Type B pancreatic cell (in vitro differentiated cells): ENCODE measurements at regions not wholly inside any gene's neighbourhood (a gene's known extent, or its start where the extent isn't known, plus 50 kb on each side); places are given as distances from the start of the nearest gene placed in this dataset.

Source experiments
- DNase-seq: peaks from one replicate; pipeline ENCODE4 v3.0.0; 2021; ENCODE audit warnings: mixed read lengths; ENCODE audit not compliant: unreplicated experiment; ENCODE audit errors: extremely low spot score
- H3K27ac Mint-ChIP-seq: 2 replicates; pipeline ENCODE4 v1.8.0; 2021; ENCODE audit warnings: mild to moderate bottlenecking, mixed read lengths
- H3K27me3 Mint-ChIP-seq: 2 replicates; pipeline ENCODE4 v1.8.0; 2021; ENCODE audit warnings: mixed read lengths
- H3K36me3 Mint-ChIP-seq: 2 replicates; pipeline ENCODE4 v1.8.0; 2021; ENCODE audit warnings: mixed read lengths
- H3K4me1 Mint-ChIP-seq: one replicate; pipeline ENCODE4 v1.8.0; 2021; ENCODE audit warnings: mixed read lengths; ENCODE audit not compliant: unreplicated experiment
- H3K4me3 Mint-ChIP-seq: 2 replicates; pipeline ENCODE4 v1.8.0; 2021; ENCODE audit warnings: mild to moderate bottlenecking, mixed read lengths
- H3K9me3 Mint-ChIP-seq: 2 replicates; pipeline ENCODE4 v1.8.0; 2021; ENCODE audit warnings: mixed read lengths
- TF ChIP-seq, protein P1 (sequence below): fragments of 200-600 bp; sonication (generic); conservative IDR thresholded peaks from 2 replicates; pipeline ENCODE4 v1.5.0; 2021; ENCODE audit warnings: antibody characterized with exemption, mild to moderate bottlenecking

DNA sequence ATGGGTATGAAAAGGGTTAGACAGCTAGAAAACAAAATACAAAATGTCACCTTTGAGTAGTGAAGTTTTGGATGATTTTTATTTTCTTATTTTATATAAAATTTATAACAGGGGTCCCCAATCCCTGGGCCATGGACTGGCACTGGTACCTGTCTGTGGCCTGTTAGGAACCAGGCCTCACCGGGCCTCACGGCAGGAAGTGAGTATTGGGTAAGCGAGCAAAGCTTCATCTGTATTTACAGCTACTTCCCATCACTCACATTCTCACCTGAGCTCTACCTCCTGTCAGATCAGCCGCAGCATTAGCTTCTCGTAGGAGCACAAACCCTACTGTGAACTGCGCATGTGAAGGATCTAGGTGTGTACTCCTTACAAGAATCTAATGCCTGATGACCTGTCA is 202.8 kb upstream of the TWIST2 start:
- Mint-ChIP-seq H3K36me3 (no peaks in the 10 kb centered on the region), H3K27me3 (no peaks in the 10 kb centered on the region), H3K27ac (no peak overlapping the region), H3K4me3 (no peak overlapping the region), H3K4me1 (peaks cover 5% of the 10 kb centered on the region), H3K9me3 (no peaks in the 10 kb centered on the region)
- no peak for DNase-seq
- TF ChIP-seq, protein P1, sequence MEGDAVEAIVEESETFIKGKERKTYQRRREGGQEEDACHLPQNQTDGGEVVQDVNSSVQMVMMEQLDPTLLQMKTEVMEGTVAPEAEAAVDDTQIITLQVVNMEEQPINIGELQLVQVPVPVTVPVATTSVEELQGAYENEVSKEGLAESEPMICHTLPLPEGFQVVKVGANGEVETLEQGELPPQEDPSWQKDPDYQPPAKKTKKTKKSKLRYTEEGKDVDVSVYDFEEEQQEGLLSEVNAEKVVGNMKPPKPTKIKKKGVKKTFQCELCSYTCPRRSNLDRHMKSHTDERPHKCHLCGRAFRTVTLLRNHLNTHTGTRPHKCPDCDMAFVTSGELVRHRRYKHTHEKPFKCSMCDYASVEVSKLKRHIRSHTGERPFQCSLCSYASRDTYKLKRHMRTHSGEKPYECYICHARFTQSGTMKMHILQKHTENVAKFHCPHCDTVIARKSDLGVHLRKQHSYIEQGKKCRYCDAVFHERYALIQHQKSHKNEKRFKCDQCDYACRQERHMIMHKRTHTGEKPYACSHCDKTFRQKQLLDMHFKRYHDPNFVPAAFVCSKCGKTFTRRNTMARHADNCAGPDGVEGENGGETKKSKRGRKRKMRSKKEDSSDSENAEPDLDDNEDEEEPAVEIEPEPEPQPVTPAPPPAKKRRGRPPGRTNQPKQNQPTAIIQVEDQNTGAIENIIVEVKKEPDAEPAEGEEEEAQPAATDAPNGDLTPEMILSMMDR, result no peak

DNA sequence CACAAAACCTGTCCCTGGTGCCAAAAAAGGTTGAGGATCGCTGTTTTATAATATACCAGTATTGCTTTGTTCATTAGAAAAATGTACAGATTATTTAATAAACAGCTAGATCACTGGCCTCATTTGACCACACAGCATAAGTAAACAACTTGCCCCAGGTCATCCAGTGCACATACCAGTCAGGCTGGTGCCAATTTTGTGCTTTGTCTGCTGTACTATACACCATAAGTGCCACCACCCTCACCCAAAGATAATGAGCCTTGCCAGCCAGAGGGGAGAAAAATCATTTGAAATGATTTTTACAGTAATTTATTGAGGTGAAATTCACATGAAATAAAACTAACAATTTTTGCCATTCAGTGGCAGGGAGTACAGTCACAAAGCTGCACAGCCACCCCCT is 202.2 kb upstream of the TWIST2 start:
- TF ChIP-seq, protein P1, result no peak
- H3K9me3 Mint-ChIP-seq, result no peaks in the 10 kb centered on the region
- no peak overlapping the region for H3K27ac Mint-ChIP-seq
- H3K4me1 Mint-ChIP-seq, result peaks cover 5% of the 10 kb centered on the region
- no peaks in the 10 kb centered on the region for H3K36me3 Mint-ChIP-seq
- no peaks in the 10 kb centered on the region for H3K27me3 Mint-ChIP-seq
- no peak for DNase-seq
- no peak overlapping the region for H3K4me3 Mint-ChIP-seq

DNA sequence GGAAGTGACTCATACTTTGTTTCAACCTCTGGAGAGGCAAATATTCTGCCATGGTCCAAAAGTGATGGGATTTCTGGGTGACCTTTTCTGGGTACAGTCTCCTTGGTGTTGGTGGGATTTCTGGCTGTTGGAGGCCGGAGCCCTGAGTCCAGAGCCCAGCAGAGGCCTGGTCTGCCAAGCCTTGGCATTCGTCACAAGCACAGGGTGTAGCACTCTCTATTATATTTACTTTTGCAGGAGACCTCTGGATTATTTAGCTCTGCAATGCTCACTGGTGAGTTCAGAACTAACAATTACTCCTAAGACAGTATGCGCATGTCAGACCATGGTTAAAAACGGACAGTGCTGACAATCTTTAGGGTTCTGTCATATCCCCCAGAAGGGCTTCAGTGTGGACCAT is 201.6 kb upstream of the TWIST2 start:
- no peak for DNase-seq
- H3K27ac Mint-ChIP-seq, result no peak overlapping the region
- no peaks in the 10 kb centered on the region for H3K27me3 Mint-ChIP-seq
- H3K4me3 Mint-ChIP-seq, result no peak overlapping the region
- no peaks in the 10 kb centered on the region for H3K36me3 Mint-ChIP-seq
- TF ChIP-seq, protein P1, result no peak
- no peaks in the 10 kb centered on the region for H3K9me3 Mint-ChIP-seq
- peaks cover 5% of the 10 kb centered on the region for H3K4me1 Mint-ChIP-seq

DNA sequence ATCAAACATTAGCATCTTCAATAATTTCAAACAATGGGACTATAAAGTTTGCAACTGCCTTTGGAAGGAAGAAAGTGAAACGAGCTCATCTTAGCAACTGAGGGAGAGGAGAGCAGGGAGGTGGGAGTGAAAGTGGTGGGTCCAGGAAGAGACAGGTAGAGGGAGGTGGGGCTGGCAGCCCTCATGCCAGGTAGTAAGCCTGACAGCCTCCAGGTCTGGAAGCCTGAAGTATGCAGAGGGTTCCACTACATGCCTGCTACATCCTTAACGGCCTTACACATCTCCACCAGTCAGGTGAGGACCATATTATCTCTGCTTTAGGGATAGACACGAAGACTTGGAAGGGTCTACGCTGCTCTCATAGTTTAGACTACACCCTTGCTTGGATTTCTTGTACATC is 201.1 kb upstream of the TWIST2 start:
- Mint-ChIP-seq H3K36me3 (no peaks in the 10 kb centered on the region), H3K4me3 (no peak overlapping the region), H3K27me3 (no peaks in the 10 kb centered on the region), H3K4me1 (peaks cover 5% of the 10 kb centered on the region), H3K27ac (no peak overlapping the region), H3K9me3 (no peaks in the 10 kb centered on the region)
- DNase-seq, result no peak
- TF ChIP-seq, protein P1, result no peak

DNA sequence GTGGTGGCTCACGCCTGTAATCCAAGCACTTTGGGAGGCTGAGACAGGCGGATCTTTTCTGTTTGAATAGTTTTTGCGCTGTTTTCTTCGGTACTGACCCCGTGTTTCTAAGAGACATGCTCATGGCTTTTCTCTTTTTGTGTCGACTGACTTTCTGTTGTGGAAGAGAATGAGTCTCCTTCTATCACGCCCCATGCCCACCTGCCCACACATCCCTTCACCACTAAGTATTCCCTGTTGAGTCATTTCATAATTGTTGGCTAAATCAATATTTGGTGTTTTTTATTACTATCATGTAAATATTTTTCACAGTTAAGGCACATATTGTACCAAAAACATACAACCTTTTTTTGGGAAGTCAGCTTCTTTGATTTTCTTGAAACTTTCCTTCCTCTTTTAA is 198.8 kb upstream of the TWIST2 start:
- H3K27me3 Mint-ChIP-seq, result no peaks in the 10 kb centered on the region

More for the DNA sequence above, 198.8 kb upstream of the TWIST2 start:
- TF ChIP-seq, protein P1, result no peak
- Mint-ChIP-seq H3K9me3 (no peaks in the 10 kb centered on the region), H3K27ac (no peak overlapping the region), H3K36me3 (no peaks in the 10 kb centered on the region), H3K4me1 (peaks cover 15% of the 10 kb centered on the region), H3K4me3 (no peak overlapping the region)
- no peak for DNase-seq
